HEK293T (cell line): ENCODE measurements at regions not wholly inside any gene's neighbourhood (a gene's known extent, or its start where the extent isn't known, plus 50 kb on each side); places are given as distances from the start of the nearest gene placed in this dataset.
"Not testable (repeated sequence)": the region's sequence is repeated elsewhere in the genome, so short reads cannot be mapped to it uniquely, and the experiment has no call there.

Experiments
- CTCF ChIA-PET: fragments of 350-600 bp; formaldehyde crosslinking; extraction: SDS; loops from one replicate; lab custom pipeline; 2021; ENCODE audit warnings: antibody characterized with exemption, inconsistent platforms; lab: Yijun Ruan, JAX
- POLR2A ChIA-PET: fragments of 350-600 bp; formaldehyde crosslinking; extraction: SDS; loops from one replicate; lab custom pipeline; 2020; ENCODE audit warnings: antibody characterized with exemption, inconsistent platforms; lab: Yijun Ruan, JAX
- DNase-seq: peaks from one replicate; pipeline ENCODE4 v3.0.0; 2012; ENCODE audit warnings: mixed read lengths; ENCODE audit errors: extremely low spot score
- ARNT ChIP-seq: fragments of 450-650 bp; IDR thresholded peaks from 2 replicates; pipeline ENCODE4 v1.6.1; 2017; ENCODE audit warnings: mild to moderate bottlenecking
- BHLHE40 ChIP-seq: fragments of 450-650 bp; IDR thresholded peaks from 2 replicates; pipeline ENCODE4 v1.6.1; 2016; ENCODE audit warnings: mild to moderate bottlenecking, moderate library complexity, borderline replicate concordance
- CTBP1 ChIP-seq: fragments of 450-650 bp; IDR thresholded peaks from 2 replicates; pipeline ENCODE4 v1.6.1; 2016; ENCODE audit warnings: borderline replicate concordance
- ELF4 ChIP-seq: fragments of 450-650 bp; IDR thresholded peaks from 2 replicates; pipeline ENCODE4 v1.6.1; 2017; ENCODE audit warnings: antibody characterized with exemption
- FOXA1 ChIP-seq: fragments of 450-650 bp; IDR thresholded peaks from 2 replicates; pipeline ENCODE4 v1.6.1; 2016; ENCODE audit warnings: mild to moderate bottlenecking
- FOXK2 ChIP-seq: fragments of 450-650 bp; IDR thresholded peaks from 2 replicates; pipeline ENCODE4 v1.6.1; 2016; ENCODE audit warnings: mild to moderate bottlenecking
- FOXM1 ChIP-seq: fragments of 450-650 bp; IDR thresholded peaks from 2 replicates; pipeline ENCODE4 v1.6.1; 2017; ENCODE audit warnings: mild to moderate bottlenecking, borderline replicate concordance
- HDGF ChIP-seq: fragments of 450-650 bp; IDR thresholded peaks from 2 replicates; pipeline ENCODE4 v1.6.1; 2017; ENCODE audit warnings: antibody characterized with exemption, borderline replicate concordance
- L3MBTL2 ChIP-seq: fragments of 450-650 bp; conservative IDR thresholded peaks from 2 replicates; pipeline ENCODE4 v1.6.1; 2016; ENCODE audit warnings: mild to moderate bottlenecking
- LEF1 ChIP-seq: fragments of 450-650 bp; IDR thresholded peaks from 2 replicates; pipeline ENCODE4 v1.6.1; 2017; ENCODE audit warnings: mild to moderate bottlenecking, borderline replicate concordance
- NFRKB ChIP-seq: fragments of 450-650 bp; IDR thresholded peaks from 2 replicates; pipeline ENCODE4 v1.6.1; 2016; ENCODE audit warnings: mild to moderate bottlenecking, moderate library complexity
- SP1 ChIP-seq: fragments of 450-650 bp; IDR thresholded peaks from 2 replicates; pipeline ENCODE4 v1.6.1; 2017
- SUZ12 ChIP-seq: fragments of 450-650 bp; IDR thresholded peaks from 2 replicates; pipeline ENCODE4 v1.6.1; 2016; ENCODE audit warnings: mild to moderate bottlenecking
- TARDBP ChIP-seq: fragments of 450-650 bp; IDR thresholded peaks from 2 replicates; pipeline ENCODE4 v1.6.1; 2016
- ZNF384 ChIP-seq: fragments of 450-650 bp; IDR thresholded peaks from 2 replicates; pipeline ENCODE4 v1.6.1; 2016
- TF ChIP-seq, protein P1 (sequence below): fragments of 450-650 bp; IDR thresholded peaks from 2 replicates; pipeline ENCODE4 v1.6.1; 2016

GRCh38 chr6:88403486-88403885 is 237.3 kb upstream of the CNR1 start:
- POLR2A ChIA-PET: no interaction called here
- no peak for TF ChIP-seq CTBP1
- TF ChIP-seq NFRKB: no peak
- TF ChIP-seq SUZ12: no peak
- TF ChIP-seq SP1: no peak
- no peak for TF ChIP-seq FOXA1
- no peak for TF ChIP-seq FOXK2
- TF ChIP-seq ZNF384: no peak
- no peak for TF ChIP-seq LEF1
- TF ChIP-seq TARDBP: no peak
- TF ChIP-seq L3MBTL2: no peak
- TF ChIP-seq, protein P1, sequence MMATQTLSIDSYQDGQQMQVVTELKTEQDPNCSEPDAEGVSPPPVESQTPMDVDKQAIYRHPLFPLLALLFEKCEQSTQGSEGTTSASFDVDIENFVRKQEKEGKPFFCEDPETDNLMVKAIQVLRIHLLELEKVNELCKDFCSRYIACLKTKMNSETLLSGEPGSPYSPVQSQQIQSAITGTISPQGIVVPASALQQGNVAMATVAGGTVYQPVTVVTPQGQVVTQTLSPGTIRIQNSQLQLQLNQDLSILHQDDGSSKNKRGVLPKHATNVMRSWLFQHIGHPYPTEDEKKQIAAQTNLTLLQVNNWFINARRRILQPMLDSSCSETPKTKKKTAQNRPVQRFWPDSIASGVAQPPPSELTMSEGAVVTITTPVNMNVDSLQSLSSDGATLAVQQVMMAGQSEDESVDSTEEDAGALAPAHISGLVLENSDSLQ: no peak
- TF ChIP-seq FOXM1: no peak
- no peak for TF ChIP-seq BHLHE40
- TF ChIP-seq HDGF: no peak
- no peak for TF ChIP-seq ARNT
- TF ChIP-seq ELF4: no peak
- DNase-seq: no peak
- CTCF ChIA-PET: no interaction called here

DNA sequence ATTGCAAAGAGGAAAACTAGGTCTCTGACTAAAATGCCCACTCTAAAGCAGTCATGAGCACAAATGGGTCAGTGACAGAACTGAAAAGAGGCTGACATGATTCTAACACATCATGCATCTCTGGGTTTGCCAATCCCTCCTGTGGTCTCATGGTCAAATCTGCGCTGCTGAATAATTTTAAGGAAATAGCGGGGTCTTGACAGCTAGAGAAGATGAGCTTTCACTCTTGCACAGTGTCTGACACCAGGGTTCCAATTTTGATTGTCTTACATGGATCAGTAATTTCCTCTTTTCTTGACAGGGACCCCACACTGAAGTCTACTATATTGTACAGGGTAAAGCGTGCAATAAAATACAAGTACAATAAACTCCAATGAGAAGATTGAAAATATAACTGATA is 236.8 kb upstream of the CNR1 start:
- CTCF ChIA-PET: no interaction called here
- DNase-seq: no peak
- POLR2A ChIA-PET: no interaction called here
- no peak for TF ChIP-seq ARNT
- TF ChIP-seq LEF1: no peak
- TF ChIP-seq L3MBTL2: no peak
- TF ChIP-seq, protein P1: no peak
- no peak for TF ChIP-seq FOXA1
- TF ChIP-seq HDGF: no peak
- TF ChIP-seq SUZ12: no peak
- TF ChIP-seq CTBP1: no peak
- TF ChIP-seq ELF4: no peak
- no peak for TF ChIP-seq SP1
- no peak for TF ChIP-seq FOXK2
- no peak for TF ChIP-seq TARDBP
- TF ChIP-seq BHLHE40: no peak
- no peak for TF ChIP-seq ZNF384
- TF ChIP-seq NFRKB: no peak
- TF ChIP-seq FOXM1: no peak

DNA sequence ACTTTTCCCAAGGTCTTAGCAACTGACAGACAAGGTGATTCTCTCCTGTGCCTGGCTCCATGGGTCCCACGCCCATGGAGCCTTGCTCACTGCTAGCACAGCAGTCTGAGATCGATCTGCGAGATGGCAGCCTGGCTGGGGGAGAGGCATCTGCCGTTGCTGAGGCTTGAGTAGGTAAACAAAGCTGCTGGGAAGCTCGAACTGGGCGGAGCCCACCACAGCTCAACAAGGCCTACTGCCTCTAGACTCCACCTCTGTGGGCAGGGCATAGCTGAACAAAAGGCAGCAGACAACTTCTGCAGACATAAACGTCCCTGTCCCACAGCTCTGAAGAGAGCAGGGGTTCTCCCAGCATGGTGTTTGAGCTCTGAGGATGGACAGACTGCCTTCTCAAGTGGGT is 224.9 kb upstream of the CNR1 start:
- POLR2A ChIA-PET, CTCF ChIA-PET, DNase-seq: not testable (repeated sequence)

DNA sequence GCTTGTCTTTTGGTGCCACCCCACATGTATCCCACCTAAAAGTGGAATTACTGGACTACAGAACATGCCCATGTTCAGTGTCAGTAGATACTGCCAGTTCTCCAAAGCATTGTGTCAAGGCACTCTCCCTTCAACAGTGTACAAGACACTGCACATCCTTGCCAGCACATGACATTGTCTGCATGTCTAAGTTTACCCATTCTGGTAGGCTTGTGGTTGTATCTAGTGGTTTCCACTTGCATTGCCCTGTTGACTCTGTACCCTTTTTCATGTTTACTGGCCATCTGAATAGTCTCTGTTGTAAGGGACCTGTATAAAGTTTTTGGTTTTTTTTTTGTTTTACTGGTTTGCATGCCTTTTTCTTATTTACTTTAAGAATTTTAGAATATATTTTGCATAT is 222.4 kb upstream of the CNR1 start:
- ChIA-PET POLR2A (no interaction called here), CTCF (no interaction called here)
- TF ChIP-seq, protein P1: no peak
- DNase-seq: no peak

- DNase-seq: no peak
- POLR2A ChIA-PET: no interaction called here
- CTCF ChIA-PET: no interaction called here
- TF ChIP-seq ARNT (no peak), ELF4 (no peak), FOXA1 (no peak), FOXM1 (no peak), NFRKB (no peak), TARDBP (no peak), L3MBTL2 (no peak), ZNF384 (no peak), LEF1 (no peak), SUZ12 (no peak), SP1 (no peak)
- TF ChIP-seq, protein P1: no peak
These were observed 220.0 kb upstream of the CNR1 start for GRCh38 chr6:88386167-88386566.

- CTCF ChIA-PET: no interaction called here
- TF ChIP-seq SUZ12 (no peak), BHLHE40 (no peak), CTBP1 (no peak), ARNT (no peak)
- POLR2A ChIA-PET: no interaction called here
- DNase-seq: no peak
These were observed 217.0 kb upstream of the CNR1 start for GRCh38 chr6:88383183-88383582.

- POLR2A ChIA-PET: no interaction called here
- DNase-seq: no peak
- TF ChIP-seq HDGF (no peak), FOXM1 (no peak), ELF4 (no peak), L3MBTL2 (no peak), ARNT (no peak), SP1 (no peak)
- CTCF ChIA-PET: no interaction called here
These were observed 215.1 kb upstream of the CNR1 start for GRCh38 chr6:88381289-88381642.
